ENCODE measurements at regions not wholly inside any gene's neighbourhood (a gene's known extent, or its start where the extent isn't known, plus 50 kb on each side); places are given as distances from the start of the nearest gene placed in this dataset.

- DNase-seq (ENCODE audit: low read depth) = no peak
- TF ChIP-seq CTCF (IDR thresholded peaks at IDR 0.05; ENCODE audit: low read depth, low read length, missing control alignments) = no peak
- H3K4me3 ChIP-seq (ENCODE audit: low read depth, low read length) = no peak overlapping the region
Measured at GRCh38 chr14:54232735-54233134, 164.1 kb upstream of the CDKN3 start.

- no peak for TF ChIP-seq CTCF (IDR thresholded peaks at IDR 0.05; ENCODE audit: low read depth, low read length, missing control alignments)
- DNase-seq (ENCODE audit: low read depth) = no peak
Measured at GRCh38 chr14:54241517-54241916, 155.3 kb upstream of the CDKN3 start.

GRCh38 chr14:54251356-54251755 is 145.5 kb upstream of the CDKN3 start:
- TF ChIP-seq CTCF (IDR thresholded peaks at IDR 0.05; ENCODE audit: low read depth, low read length, missing control alignments) = no peak
- H3K4me3 ChIP-seq (ENCODE audit: low read depth, low read length) = no peak overlapping the region
- no peak for DNase-seq (ENCODE audit: low read depth)

More at GRCh38 chr14:54241517-54241916, 155.3 kb upstream of the CDKN3 start:
- H3K4me3 ChIP-seq (ENCODE audit: low read depth, low read length) = no peak overlapping the region

GRCh38 chr14:54252072-54252730 is 144.6 kb upstream of the CDKN3 start:
- DNase-seq (ENCODE audit: low read depth) = no peak
- H3K4me3 ChIP-seq (ENCODE audit: low read depth, low read length) = no peak overlapping the region
- no peak for TF ChIP-seq CTCF (IDR thresholded peaks at IDR 0.05; ENCODE audit: low read depth, low read length, missing control alignments)

GRCh38 chr14:54253195-54253947 is 143.4 kb upstream of the CDKN3 start:
- no peak overlapping the region for H3K4me3 ChIP-seq (ENCODE audit: low read depth, low read length)
- TF ChIP-seq CTCF (IDR thresholded peaks at IDR 0.05; ENCODE audit: low read depth, low read length, missing control alignments) = no peak
- no peak for DNase-seq (ENCODE audit: low read depth)

- no peak for TF ChIP-seq CTCF (IDR thresholded peaks at IDR 0.05; ENCODE audit: low read depth, low read length, missing control alignments)
- H3K4me3 ChIP-seq (ENCODE audit: low read depth, low read length) = no peak overlapping the region
- no peak for DNase-seq (ENCODE audit: low read depth)
Measured at GRCh38 chr14:54256156-54256555, 140.7 kb upstream of the CDKN3 start.

Measured in GM12864 (cell line).